ENCODE measurements at regions not wholly inside any gene's neighbourhood (a gene's known extent, or its start where the extent isn't known, plus 50 kb on each side); places are given as distances from the start of the nearest gene placed in this dataset.

DNA sequence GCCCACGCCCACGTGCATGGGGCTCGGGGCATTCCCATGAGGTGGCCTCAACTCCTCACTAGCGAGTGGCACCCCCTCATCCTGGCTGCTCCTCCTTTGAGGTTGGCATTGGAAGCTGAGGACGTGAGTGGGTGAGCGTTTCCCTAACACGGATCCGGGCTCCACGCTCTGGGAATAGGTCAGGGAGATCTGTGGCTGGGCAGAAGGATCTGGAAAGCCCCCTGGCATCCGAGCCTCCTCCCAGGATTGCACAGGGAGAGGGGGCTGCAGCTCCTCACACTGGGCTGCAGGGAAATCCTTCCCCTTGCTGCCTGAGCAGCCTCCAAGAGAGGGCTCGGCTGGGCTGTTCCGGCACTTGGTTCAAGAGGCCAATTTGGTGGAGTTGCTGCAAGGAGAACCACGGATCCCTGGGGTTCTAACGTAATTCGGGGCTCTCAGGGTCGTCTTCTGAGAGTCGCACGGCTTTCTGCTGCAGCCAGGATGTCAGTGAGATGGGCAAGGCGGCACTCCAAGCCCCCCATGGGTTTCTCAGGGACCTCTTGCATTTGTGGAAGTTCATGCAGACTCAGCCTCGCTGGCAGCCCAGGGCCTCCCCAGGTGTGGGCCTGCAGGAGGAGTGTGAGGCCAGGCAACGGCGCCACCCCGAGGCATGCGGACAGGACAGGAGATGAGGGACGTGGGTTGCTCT is 1119.0 kb downstream of the BRD1 start:
- DNase-seq (ENCODE audit: insufficient read length, low spot score) (no peak), FAIRE-seq (no peak)
- no peak for TF ChIP-seq TAF1 (IDR thresholded peaks at IDR 0.05; ENCODE audit: low read depth, low read length)
- no peak for TF ChIP-seq SPI1 (IDR thresholded peaks at IDR 0.05; ENCODE audit: low read depth, low read length)
- no peak for TF ChIP-seq PAX5 (IDR thresholded peaks at IDR 0.05; ENCODE audit: insufficient read depth, low read length, severe bottlenecking)
- no peak for TF ChIP-seq POLR2A (IDR thresholded peaks at IDR 0.05; ENCODE audit: low read depth, low read length)
- no peak for TF ChIP-seq POU2F2 (IDR thresholded peaks at IDR 0.05; ENCODE audit: low read depth, low read length)
- no peak for TF ChIP-seq POLR2AphosphoS5 (IDR thresholded peaks at IDR 0.05; ENCODE audit: low read depth, low read length)

DNA sequence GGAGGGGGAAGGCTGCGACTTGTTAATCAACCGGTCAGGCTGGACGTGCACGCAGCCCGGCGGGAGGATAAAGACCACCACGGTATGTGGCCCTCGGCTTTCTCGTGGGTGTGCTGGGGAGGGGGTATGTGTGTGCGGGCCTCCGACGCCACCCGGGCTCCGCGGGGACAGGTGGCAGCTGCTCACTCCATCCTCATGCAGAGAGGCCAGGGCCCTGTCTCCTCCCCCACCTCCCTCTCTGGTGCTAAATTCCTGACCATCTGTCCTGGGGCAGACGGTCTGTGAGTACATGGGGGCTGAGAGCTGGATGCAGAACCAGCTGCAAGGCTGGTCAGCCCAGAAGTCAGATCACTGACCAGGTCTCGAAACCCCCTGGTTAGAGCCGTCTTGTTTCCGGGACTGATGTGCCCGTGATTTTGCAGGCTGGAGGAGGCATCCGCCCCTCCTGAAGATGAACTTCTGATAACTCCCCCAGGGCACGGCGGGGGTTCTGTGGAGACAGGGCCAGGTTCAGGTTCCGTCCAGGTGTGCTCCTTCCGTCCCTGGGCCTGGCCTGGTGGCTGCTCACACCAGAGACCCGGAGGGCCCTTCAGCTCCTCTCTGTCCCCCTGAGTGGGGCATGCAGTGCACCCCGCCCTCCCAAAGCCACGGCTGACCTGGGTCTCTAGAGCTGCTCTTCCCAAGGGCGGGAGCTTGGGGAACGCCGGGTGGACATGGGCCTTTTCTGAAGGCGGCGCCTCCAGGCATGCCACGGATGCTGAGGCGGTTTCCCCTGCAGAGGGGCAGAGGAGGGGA is 1119.7 kb downstream of the BRD1 start:
- no peak for DNase-seq (ENCODE audit: insufficient read length, low spot score)
- TF ChIP-seq POLR2A (IDR thresholded peaks at IDR 0.05; ENCODE audit: low read depth, low read length): no peak
- no peak for TF ChIP-seq PAX5 (IDR thresholded peaks at IDR 0.05; ENCODE audit: insufficient read depth, low read length, severe bottlenecking)
- no peak for TF ChIP-seq SPI1 (IDR thresholded peaks at IDR 0.05; ENCODE audit: low read depth, low read length)
- TF ChIP-seq POU2F2 (IDR thresholded peaks at IDR 0.05; ENCODE audit: low read depth, low read length): no peak
- no peak for TF ChIP-seq POLR2AphosphoS5 (IDR thresholded peaks at IDR 0.05; ENCODE audit: low read depth, low read length)
- TF ChIP-seq TAF1 (IDR thresholded peaks at IDR 0.05; ENCODE audit: low read depth, low read length): no peak
- no peak for FAIRE-seq

DNA sequence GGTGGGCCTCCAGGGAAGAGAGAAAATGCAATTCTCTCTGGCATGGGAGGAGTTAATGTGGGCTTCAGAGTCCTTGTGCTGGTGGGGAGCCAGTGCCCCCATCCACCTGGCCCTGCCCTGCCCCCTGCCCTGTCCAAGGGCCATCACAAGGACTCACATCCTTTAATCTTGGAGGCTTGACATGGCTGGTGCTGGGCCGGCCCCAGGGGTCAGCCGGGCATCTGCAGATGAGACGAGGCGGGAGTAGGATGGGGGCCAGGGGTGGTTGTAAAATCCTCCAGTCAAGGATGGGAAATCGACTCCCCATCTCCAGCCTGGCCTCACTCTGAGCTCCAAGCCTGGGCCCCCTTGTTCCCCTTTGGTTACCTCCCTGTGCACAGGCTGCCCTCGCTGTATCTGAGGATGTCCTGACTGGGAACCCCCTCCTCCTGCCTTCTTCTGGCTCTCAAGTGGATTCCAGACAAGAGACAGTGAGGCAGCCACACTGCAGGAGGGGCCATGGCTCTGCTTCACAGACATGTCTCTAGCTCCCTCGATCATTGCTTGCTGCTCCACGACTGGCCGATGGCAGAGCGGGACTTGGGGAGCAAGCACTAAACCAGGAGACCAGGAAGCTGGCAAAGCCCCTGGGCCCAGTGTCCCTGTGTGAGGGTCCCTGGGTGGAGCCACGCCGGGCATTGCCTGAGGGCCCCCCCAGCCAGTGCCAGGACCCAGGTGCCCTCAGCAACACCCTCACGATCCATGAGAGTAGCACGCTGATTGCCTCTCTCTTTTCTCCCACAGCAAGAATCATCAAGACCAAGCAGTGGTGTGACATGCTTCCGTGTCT is 1120.5 kb downstream of the BRD1 start:
- TF ChIP-seq TAF1 (IDR thresholded peaks at IDR 0.05; ENCODE audit: low read depth, low read length) (no peak), POLR2A (IDR thresholded peaks at IDR 0.05; ENCODE audit: low read depth, low read length) (no peak), POU2F2 (IDR thresholded peaks at IDR 0.05; ENCODE audit: low read depth, low read length) (no peak), SPI1 (IDR thresholded peaks at IDR 0.05; ENCODE audit: low read depth, low read length) (no peak), PAX5 (IDR thresholded peaks at IDR 0.05; ENCODE audit: insufficient read depth, low read length, severe bottlenecking) (no peak), POLR2AphosphoS5 (IDR thresholded peaks at IDR 0.05; ENCODE audit: low read depth, low read length) (no peak)
- DNase-seq (ENCODE audit: insufficient read length, low spot score) (no peak), FAIRE-seq (no peak)

DNA sequence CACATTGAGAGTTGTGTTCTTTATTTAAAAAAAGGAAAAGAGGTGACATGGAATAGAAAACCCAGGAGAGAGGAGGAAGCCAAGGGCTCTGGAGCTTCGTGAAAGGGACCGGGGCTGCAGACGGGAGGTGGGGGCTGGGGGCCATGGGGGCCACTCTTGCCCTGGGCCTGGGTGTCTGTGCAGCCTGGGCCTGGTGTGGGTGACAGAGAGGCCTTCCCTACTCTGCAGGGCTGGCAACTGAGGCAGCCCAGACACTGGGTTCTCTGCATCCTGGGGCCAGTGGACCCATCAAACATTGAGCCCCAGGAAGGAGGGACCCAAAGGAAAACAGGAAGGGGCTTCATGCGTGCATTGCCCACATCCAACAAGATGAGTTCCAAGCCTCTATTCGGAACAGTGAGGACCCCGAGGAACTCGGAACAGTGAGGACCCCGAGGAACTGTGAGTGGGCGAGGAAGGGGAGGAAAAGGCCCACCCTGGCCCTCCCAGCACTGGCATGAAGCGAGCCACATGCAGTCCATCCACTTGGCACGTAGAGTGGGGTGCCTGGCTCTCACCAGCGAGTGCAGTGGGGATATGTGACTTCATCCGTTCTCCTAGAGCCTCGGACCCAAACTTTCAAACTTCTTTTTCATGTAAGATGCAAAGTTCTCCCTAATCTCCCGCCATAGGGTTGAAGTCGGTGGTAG is 1121.6 kb downstream of the BRD1 start:
- TF ChIP-seq TAF1 (IDR thresholded peaks at IDR 0.05; ENCODE audit: low read depth, low read length) (no peak), SPI1 (IDR thresholded peaks at IDR 0.05; ENCODE audit: low read depth, low read length) (no peak), PAX5 (IDR thresholded peaks at IDR 0.05; ENCODE audit: insufficient read depth, low read length, severe bottlenecking) (no peak), POLR2A (IDR thresholded peaks at IDR 0.05; ENCODE audit: low read depth, low read length) (no peak), POU2F2 (IDR thresholded peaks at IDR 0.05; ENCODE audit: low read depth, low read length) (no peak), POLR2AphosphoS5 (IDR thresholded peaks at IDR 0.05; ENCODE audit: low read depth, low read length) (no peak)
- no peak for FAIRE-seq
- no peak for DNase-seq (ENCODE audit: insufficient read length, low spot score)

DNA sequence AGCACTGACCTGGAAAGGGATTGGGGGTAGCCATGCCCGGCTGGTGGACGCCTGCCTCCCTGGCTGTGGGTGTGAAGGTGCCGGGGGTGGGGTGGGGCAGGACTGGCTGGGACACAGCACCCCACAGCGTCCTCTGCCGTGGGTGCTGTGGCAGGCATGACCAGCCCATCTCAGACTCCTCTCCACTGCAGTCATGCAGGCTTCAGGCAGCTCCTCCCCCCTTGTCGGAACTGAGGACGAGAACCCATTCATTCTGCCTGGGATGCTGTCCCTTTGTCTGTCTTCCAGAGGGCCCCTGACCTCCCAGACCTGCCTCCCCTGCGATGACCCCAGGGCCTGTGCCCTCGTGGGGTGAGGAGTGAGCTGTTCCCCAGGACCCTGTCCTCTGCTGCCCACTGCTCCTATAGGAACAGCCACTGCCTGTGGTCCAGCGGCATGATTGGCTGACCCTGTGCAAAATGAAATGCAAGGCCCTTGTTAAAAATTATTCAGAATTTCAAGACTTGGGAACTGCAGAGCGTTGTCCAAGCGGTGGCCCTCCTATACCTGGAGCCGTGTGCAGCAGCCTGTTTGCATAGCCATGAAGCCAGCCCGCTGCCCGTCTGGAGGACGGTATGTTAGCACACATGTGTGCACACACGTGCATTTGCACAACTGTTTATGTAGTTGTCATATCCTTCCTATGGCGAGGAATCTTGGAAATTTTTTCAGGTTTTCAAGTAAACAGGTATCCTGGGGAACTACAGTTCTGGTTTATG is 1122.3 kb downstream of the BRD1 start:
- no peak for FAIRE-seq
- DNase-seq (ENCODE audit: insufficient read length, low spot score): no peak
- no peak for TF ChIP-seq SPI1 (IDR thresholded peaks at IDR 0.05; ENCODE audit: low read depth, low read length)
- TF ChIP-seq POLR2A (IDR thresholded peaks at IDR 0.05; ENCODE audit: low read depth, low read length): no peak
- TF ChIP-seq POLR2AphosphoS5 (IDR thresholded peaks at IDR 0.05; ENCODE audit: low read depth, low read length): no peak
- no peak for TF ChIP-seq PAX5 (IDR thresholded peaks at IDR 0.05; ENCODE audit: insufficient read depth, low read length, severe bottlenecking)
- TF ChIP-seq POU2F2 (IDR thresholded peaks at IDR 0.05; ENCODE audit: low read depth, low read length): no peak
- TF ChIP-seq TAF1 (IDR thresholded peaks at IDR 0.05; ENCODE audit: low read depth, low read length): no peak

DNA sequence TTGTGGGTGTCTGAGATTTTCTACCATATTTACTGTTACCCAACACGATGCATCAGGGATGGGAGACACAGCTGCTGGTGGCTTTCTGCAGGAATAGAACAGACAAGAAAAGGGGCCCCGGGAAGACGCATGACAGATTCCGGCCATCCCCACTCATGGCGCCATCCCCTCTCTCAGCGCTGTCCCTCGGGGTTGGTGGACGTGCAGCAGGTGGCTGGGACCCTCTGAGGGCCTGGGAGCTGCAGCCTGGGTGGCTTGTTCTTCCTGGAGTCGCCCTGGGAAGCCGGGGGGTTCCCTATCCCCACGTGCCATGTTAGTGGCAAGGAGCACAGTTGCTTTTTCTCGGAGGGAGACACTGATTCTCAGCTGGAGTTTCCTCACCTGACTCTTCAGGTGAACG is 1123.3 kb downstream of the BRD1 start:
- no peak for FAIRE-seq
- TF ChIP-seq TAF1 (IDR thresholded peaks at IDR 0.05; ENCODE audit: low read depth, low read length): no peak
- TF ChIP-seq PAX5 (IDR thresholded peaks at IDR 0.05; ENCODE audit: insufficient read depth, low read length, severe bottlenecking): no peak
- TF ChIP-seq POU2F2 (IDR thresholded peaks at IDR 0.05; ENCODE audit: low read depth, low read length): no peak
- TF ChIP-seq POLR2A (IDR thresholded peaks at IDR 0.05; ENCODE audit: low read depth, low read length): no peak
- TF ChIP-seq SPI1 (IDR thresholded peaks at IDR 0.05; ENCODE audit: low read depth, low read length): no peak
- no peak for TF ChIP-seq POLR2AphosphoS5 (IDR thresholded peaks at IDR 0.05; ENCODE audit: low read depth, low read length)
- no peak for DNase-seq (ENCODE audit: insufficient read length, low spot score)

DNA sequence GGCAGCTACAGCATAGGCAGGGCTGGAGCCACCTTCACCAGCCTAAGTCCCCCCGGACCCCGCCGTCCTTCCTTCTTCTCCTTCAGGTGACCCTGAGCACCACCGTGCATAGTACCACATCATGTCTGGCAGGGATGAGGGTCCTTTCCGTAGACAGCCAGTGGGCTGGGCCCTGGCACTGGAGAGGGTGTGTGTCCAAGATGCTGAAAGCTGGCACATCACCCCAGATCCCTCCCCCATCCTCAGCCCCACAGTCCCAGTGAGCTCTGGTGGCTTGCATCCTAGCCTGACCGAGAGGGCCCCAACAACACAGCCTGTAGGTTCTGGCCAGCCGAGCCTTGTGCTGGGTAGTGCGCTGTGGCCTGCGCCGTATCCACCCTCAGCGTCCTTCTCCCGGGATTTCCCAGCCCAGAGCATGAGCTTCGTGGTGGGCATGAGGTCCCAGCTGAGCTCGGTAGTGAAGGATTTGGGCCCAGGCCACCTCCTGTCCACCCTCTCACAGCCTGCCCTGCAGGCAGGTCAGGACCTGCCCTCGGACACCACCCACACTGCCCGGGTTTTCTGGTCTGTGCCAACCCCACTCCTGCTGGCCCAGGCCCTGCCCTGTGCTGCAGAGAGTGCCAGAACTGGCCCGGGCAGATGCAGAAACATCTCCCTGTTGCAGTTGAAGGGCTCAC is 1124.3 kb downstream of the BRD1 start:
- no peak for FAIRE-seq
- TF ChIP-seq POLR2AphosphoS5 (IDR thresholded peaks at IDR 0.05; ENCODE audit: low read depth, low read length): no peak
- TF ChIP-seq POLR2A (IDR thresholded peaks at IDR 0.05; ENCODE audit: low read depth, low read length): no peak
- no peak for TF ChIP-seq SPI1 (IDR thresholded peaks at IDR 0.05; ENCODE audit: low read depth, low read length)
- TF ChIP-seq POU2F2 (IDR thresholded peaks at IDR 0.05; ENCODE audit: low read depth, low read length): no peak
- TF ChIP-seq TAF1 (IDR thresholded peaks at IDR 0.05; ENCODE audit: low read depth, low read length): no peak
- no peak for TF ChIP-seq PAX5 (IDR thresholded peaks at IDR 0.05; ENCODE audit: insufficient read depth, low read length, severe bottlenecking)

More for the DNA sequence above, 1124.3 kb downstream of the BRD1 start:
- DNase-seq (ENCODE audit: insufficient read length, low spot score): no peak

Data from GM12891 (cell line).